ENCODE measurements at regions not wholly inside any gene's neighbourhood (a gene's known extent, or its start where the extent isn't known, plus 50 kb on each side); places are given as distances from the start of the nearest gene placed in this dataset.

- no peak for TF ChIP-seq POLR2A (IDR thresholded peaks at IDR 0.05)
- no peak for TF ChIP-seq CTCF (IDR thresholded peaks at IDR 0.05)
- Histone ChIP-seq H3K27ac (no peak overlapping the region), H3K27me3 (no peaks in the 10 kb centered on the region), H3K4me1 (no peaks in the 10 kb centered on the region), H3K9me3 (no peaks in the 10 kb centered on the region), H3K36me3 (no peaks in the 10 kb centered on the region), H3K4me3 (no peak overlapping the region)
- intact Hi-C loops (cut with DNase I; ENCODE audit: low total_unique reads), result no loop called here
- no peak for DNase-seq
Measured at GRCh38 chr13:82713687-82714405, 1168.4 kb downstream of the SLITRK1 start.

- intact Hi-C loops (cut with DNase I; ENCODE audit: low total_unique reads), result no loop called here
Measured at GRCh38 chr13:82702513-82702912, 1179.8 kb downstream of the SLITRK1 start.

GRCh38 chr13:82701020-82701419 lies 1181.3 kb downstream of the SLITRK1 start:
- no peak overlapping the region for H3K27ac ChIP-seq
- no peaks in the 10 kb centered on the region for H3K27me3 ChIP-seq
- TF ChIP-seq CTCF (IDR thresholded peaks at IDR 0.05) (no peak), POLR2A (IDR thresholded peaks at IDR 0.05) (no peak)
- no peak overlapping the region for H3K4me3 ChIP-seq
- H3K36me3 ChIP-seq, result no peaks in the 10 kb centered on the region
- no peak for DNase-seq
- no peaks in the 10 kb centered on the region for H3K9me3 ChIP-seq
- intact Hi-C loops (cut with DNase I; ENCODE audit: low total_unique reads), result no loop called here
- no peaks in the 10 kb centered on the region for H3K4me1 ChIP-seq

More at GRCh38 chr13:82702513-82702912, 1179.8 kb downstream of the SLITRK1 start:
- H3K36me3 ChIP-seq, result no peaks in the 10 kb centered on the region
- H3K27me3 ChIP-seq, result no peaks in the 10 kb centered on the region
- H3K4me1 ChIP-seq, result no peaks in the 10 kb centered on the region
- TF ChIP-seq CTCF (IDR thresholded peaks at IDR 0.05) (no peak), POLR2A (IDR thresholded peaks at IDR 0.05) (no peak)
- H3K27ac ChIP-seq, result no peak overlapping the region
- no peak for DNase-seq
- H3K9me3 ChIP-seq, result no peaks in the 10 kb centered on the region
- H3K4me3 ChIP-seq, result no peak overlapping the region

GRCh38 chr13:82698941-82699340 lies 1183.3 kb downstream of the SLITRK1 start:
- no peak for DNase-seq
- no peak for TF ChIP-seq POLR2A (IDR thresholded peaks at IDR 0.05)
- no peak for TF ChIP-seq CTCF (IDR thresholded peaks at IDR 0.05)
- intact Hi-C loops (cut with DNase I; ENCODE audit: low total_unique reads), result no loop called here

GRCh38 chr13:82698383-82698782 lies 1183.9 kb downstream of the SLITRK1 start:
- Histone ChIP-seq H3K9me3 (no peaks in the 10 kb centered on the region), H3K36me3 (no peaks in the 10 kb centered on the region), H3K27me3 (no peaks in the 10 kb centered on the region), H3K4me3 (no peak overlapping the region), H3K27ac (no peak overlapping the region), H3K4me1 (no peaks in the 10 kb centered on the region)
- no peak for DNase-seq
- intact Hi-C loops (cut with DNase I; ENCODE audit: low total_unique reads), result no loop called here
- TF ChIP-seq CTCF (IDR thresholded peaks at IDR 0.05) (no peak), POLR2A (IDR thresholded peaks at IDR 0.05) (no peak)

More at GRCh38 chr13:82698941-82699340, 1183.3 kb downstream of the SLITRK1 start:
- no peak overlapping the region for H3K4me3 ChIP-seq
- no peaks in the 10 kb centered on the region for H3K4me1 ChIP-seq
- no peaks in the 10 kb centered on the region for H3K36me3 ChIP-seq
- no peak overlapping the region for H3K27ac ChIP-seq
- H3K27me3 ChIP-seq, result no peaks in the 10 kb centered on the region
- no peaks in the 10 kb centered on the region for H3K9me3 ChIP-seq
